ENCODE measurements at regions not wholly inside any gene's neighbourhood (a gene's known extent, or its start where the extent isn't known, plus 50 kb on each side); places are given as distances from the start of the nearest gene placed in this dataset.

GRCh38 chr21:27649323-27649722, 682.4 kb upstream of the ADAMTS5 start:
- peak; percentile 93 for DNase-seq (ENCODE audit: low read depth)

GRCh38 chr21:27648560-27648959, 681.7 kb upstream of the ADAMTS5 start:
- H3K4me3 ChIP-seq (ENCODE audit: low read length), result no peak overlapping the region
- no peak for TF ChIP-seq CTCF (IDR thresholded peaks at IDR 0.05; ENCODE audit: insufficient read depth, low read depth, low read length, missing control alignments)
- peak; percentile 84 for DNase-seq (ENCODE audit: low read depth)

More at GRCh38 chr21:27649323-27649722, 682.4 kb upstream of the ADAMTS5 start:
- no peak for TF ChIP-seq CTCF (IDR thresholded peaks at IDR 0.05; ENCODE audit: insufficient read depth, low read depth, low read length, missing control alignments)
- no peak overlapping the region for H3K4me3 ChIP-seq (ENCODE audit: low read length)

- H3K4me3 ChIP-seq (ENCODE audit: low read length), result no peak overlapping the region
- TF ChIP-seq CTCF (IDR thresholded peaks at IDR 0.05; ENCODE audit: insufficient read depth, low read depth, low read length, missing control alignments), result no peak
- DNase-seq (ENCODE audit: low read depth), result no peak
Measured at GRCh38 chr21:27647921-27648320, 681.0 kb upstream of the ADAMTS5 start.

- peak; percentile 27 for DNase-seq (ENCODE audit: low read depth)
- TF ChIP-seq CTCF (IDR thresholded peaks at IDR 0.05; ENCODE audit: insufficient read depth, low read depth, low read length, missing control alignments), result no peak
- no peak overlapping the region for H3K4me3 ChIP-seq (ENCODE audit: low read length)
Measured at GRCh38 chr21:27647401-27647800, 680.5 kb upstream of the ADAMTS5 start.

GRCh38 chr21:27646691-27647090, 679.8 kb upstream of the ADAMTS5 start:
- peak; percentile 29 for DNase-seq (ENCODE audit: low read depth)
- TF ChIP-seq CTCF (IDR thresholded peaks at IDR 0.05; ENCODE audit: insufficient read depth, low read depth, low read length, missing control alignments), result no peak
- no peak overlapping the region for H3K4me3 ChIP-seq (ENCODE audit: low read length)

- H3K4me3 ChIP-seq (ENCODE audit: low read length), result no peak overlapping the region
- TF ChIP-seq CTCF (IDR thresholded peaks at IDR 0.05; ENCODE audit: insufficient read depth, low read depth, low read length, missing control alignments), result no peak
- DNase-seq (ENCODE audit: low read depth), result no peak
Measured at GRCh38 chr21:27646056-27646455, 679.2 kb upstream of the ADAMTS5 start.

- H3K4me3 ChIP-seq (ENCODE audit: low read length), result no peak overlapping the region
- DNase-seq (ENCODE audit: low read depth), result peak; percentile 92
- no peak for TF ChIP-seq CTCF (IDR thresholded peaks at IDR 0.05; ENCODE audit: insufficient read depth, low read depth, low read length, missing control alignments)
Measured at GRCh38 chr21:27645285-27645684, 678.4 kb upstream of the ADAMTS5 start.
